GM18870 (cell line): ENCODE measurements at regions not wholly inside any gene's neighbourhood (a gene's known extent, or its start where the extent isn't known, plus 50 kb on each side); places are given as distances from the start of the nearest gene placed in this dataset.

Experiments
- ATAC-seq: cut with Tn5 transposase; IDR thresholded peaks from one replicate; pipeline ENCODE4 v1.9.1; 2021; ENCODE audit warnings: moderate library complexity; ENCODE audit not compliant: unreplicated experiment

DNA sequence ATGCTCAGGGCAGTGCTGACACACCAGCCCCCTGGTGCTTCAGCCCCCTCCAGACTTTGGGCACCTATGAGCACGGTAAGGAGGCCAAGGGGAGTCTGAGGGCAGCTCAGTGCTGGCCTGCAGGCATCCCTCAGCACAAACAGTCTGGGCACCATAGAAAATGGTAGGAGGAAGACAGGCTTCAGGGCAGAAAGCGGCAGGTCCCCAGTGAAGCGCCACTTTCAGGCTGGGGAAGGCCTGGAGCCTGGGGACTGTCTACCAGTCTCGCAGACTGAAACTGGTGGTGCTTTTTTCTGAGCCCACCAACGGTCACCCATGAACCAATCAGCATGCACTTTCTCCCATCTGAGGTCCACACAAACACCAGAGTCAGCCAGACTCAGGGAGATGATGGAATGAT is 1074.7 kb downstream of the PCDH18 start:
- ATAC-seq, result no peak

DNA sequence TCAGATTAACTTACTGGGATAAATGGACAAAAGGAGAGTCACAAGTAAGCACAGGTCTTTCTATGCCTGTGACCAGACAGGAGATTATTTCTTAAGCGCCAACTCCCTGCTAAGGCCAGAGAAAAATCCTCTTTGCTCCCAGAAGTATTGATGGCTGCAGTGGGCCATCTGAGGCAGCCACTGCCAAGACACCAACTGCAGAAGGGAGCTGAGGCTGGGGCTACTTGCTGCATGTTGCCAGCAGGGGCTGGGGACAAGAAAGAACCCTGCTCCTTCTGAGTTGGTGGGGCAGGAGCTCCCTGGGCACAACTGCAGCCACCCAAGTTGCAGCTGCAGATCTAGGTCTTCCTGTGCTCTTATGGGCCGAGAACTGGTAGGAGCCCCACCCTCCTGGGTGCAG is 1075.3 kb downstream of the PCDH18 start:
- ATAC-seq, result no peak

DNA sequence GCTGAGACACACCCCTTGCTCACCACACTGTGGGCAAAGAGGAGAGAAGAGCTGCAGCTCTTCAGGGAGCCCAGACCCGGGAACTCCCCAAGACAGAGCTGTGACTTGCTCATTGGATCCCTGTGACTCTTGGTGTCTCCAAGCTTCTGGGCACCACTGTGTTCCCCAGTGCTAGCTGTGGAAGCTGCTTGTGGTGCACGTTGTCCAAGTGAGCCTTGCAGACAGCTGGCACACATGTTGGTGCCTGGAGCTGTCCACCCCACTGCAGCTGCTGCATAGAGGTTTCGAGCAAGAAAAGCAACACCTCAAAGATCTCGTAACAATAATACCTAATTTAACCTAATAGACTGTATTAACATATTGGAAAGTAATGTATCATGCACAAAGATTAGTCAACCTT is 1089.3 kb downstream of the PCDH18 start:
- ATAC-seq, result no peak

DNA sequence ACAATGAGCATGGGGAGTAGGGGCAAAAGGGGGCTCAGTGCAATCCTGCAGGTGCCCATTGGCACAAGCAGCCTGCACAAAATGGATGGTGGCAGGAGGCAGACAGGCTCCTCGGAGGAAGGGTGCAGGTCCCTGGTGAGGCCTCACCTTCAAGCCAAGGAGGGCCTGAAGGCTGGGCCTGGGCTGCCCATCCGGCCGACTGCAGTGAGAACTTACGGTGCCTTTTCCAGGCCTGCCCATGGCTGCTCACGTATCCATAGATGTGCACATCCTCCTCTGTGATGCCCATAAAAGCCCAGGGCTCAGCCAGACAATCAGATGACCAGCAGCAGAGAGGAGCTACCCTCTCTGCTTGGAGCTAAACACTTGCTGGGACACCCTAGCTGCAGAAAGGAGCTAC is 1089.8 kb downstream of the PCDH18 start:
- no peak for ATAC-seq

DNA sequence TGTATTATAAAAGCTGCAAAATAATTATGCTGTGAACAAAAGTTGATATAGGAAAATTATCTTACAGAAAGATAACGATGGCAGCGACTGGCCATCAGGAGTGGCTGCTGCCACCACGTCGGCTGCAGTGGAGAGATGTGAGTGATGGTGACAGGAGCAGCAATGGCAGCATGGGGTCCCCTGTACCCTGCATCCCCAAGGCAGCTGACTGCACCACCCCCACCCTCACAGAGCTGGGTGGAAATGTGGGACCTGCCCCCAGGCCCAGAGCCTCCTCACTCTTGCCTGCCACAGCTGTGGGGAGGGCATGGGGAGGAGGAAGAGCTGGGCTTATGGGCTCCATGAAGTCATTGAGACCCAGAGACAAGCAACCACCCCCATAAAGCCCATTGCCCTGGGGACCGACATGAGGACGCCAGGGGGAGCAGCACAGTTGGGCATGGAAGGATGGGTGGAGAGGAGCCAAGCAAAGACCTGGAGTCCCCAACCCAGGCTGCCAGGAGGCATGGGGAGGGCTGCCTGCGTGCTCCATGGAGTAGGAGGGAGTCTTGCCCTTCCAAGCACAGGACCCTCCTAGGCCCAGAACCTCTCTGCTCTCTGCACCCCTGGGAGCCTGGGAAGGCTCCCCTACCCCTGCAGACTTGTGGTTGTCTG is 1090.5 kb downstream of the PCDH18 start:
- no peak for ATAC-seq

DNA sequence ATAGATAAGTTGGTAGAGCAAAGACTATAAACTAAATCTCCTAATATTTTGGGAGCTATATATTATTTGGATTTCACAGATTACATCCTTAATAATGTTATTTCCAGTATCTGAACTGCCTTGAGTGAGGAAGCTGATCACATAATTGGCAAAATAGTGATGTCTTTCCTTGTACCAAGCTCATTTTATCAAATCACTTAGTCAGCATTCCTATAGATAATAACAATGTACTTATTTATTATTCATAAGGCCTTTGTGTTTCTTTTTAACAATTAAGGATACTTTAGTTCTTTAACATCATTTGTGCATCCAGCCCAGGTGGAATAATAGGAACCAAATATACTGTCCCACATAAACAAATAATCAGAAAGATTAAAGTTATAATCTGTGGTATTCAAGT is 1093.6 kb downstream of the PCDH18 start:
- no peak for ATAC-seq

DNA sequence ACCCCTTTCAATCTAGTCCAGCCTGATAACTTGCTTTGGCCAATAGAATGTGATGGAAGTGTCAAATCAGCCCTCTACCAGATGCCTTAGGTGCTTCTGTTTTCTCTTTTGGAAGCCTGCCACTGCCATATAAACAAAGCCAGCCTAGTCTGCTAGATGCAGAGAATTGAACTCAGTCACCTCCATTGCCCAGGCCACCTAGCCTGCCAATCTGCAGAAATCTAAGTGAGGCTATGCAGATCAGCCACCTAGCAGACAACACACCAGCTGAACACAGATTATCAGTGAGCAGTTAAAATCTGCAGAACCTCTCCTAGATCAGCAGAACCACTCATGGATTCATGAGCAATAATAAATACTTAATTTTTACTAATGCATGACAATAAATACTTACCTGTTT is 1108.2 kb downstream of the PCDH18 start:
- ATAC-seq, result no peak

DNA sequence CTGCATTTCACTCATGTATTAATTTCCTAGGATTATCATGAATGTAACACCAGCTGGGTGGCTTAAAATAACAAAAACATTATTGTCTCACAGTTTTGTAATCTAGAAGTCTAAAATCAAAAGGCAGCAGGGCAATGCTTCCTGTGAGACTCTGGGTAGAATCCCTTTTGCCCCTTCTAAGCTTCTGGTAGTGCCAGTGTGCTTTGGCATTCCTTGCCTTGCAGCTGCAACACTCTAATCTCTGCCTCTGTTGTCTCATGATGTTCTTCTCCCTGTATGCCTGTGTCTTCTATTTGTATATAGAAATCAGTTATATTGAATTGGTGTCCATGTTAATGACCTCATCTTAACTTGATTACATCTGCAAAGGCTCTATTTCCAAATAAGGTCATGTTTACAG is 1117.3 kb downstream of the PCDH18 start:
- no peak for ATAC-seq

DNA sequence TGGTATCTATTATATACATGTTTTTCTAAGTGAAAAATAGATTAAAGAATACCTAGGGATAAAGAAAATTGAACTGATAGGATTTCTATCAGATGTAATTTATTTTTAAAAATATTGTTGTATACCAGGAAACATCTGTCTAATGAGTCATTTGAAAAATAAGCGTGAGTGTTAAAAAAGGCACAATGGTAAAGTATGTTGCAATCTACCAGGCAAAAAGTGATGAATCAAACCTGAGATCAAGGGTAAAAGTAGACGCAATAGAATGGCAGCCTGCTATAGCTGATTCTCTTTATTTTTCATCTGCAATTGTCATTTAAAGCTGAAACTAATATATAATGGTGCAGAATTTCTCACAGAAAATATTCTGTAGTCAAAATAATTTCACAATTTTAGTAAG is 1119.6 kb downstream of the PCDH18 start:
- ATAC-seq, result no peak

DNA sequence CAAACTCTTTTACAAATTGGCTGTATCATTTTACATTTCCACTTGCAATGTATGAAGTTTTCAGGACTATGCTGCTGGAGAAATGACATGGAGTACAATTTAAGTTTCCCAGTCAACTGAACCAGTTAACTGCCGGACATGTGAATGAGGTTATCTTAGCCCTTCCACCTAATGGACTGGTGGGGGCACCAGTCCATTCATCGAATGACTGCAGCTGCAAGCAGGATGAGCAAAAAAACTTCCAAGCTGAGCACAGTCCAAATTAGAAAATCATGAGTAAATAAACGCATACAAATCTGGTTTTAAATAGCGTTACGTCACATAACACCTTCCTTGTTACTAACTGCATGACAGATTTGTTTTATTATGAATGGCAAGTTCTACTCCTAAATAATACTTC is 1131.5 kb downstream of the PCDH18 start:
- ATAC-seq, result no peak

DNA sequence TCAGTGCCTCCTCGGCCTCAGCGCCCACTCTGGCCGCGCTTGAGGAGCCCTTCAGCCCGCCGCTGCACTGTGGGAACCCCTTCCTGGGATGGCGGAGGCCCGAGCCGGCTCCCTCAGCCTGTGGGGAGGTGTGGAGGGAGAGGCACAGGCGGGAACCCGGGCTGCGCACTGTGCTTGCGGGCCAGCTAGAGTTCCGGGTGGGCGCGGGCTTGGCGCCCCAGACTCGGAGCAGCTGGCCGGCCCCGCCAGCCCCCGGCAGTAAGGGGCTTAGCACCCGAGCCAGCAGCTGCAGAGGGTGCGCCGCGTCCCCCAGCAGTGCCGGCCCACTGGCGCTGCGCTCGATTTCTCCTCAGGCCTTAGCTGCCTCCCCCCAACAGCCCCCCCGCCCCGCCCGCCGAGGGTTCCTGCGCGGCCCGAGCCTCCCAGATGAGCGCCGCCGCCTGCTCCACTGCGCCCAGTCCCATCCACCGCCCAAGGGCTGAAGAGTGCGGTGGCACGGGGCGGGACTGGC is 1137.0 kb downstream of the PCDH18 start:
- ATAC-seq, result no peak

DNA sequence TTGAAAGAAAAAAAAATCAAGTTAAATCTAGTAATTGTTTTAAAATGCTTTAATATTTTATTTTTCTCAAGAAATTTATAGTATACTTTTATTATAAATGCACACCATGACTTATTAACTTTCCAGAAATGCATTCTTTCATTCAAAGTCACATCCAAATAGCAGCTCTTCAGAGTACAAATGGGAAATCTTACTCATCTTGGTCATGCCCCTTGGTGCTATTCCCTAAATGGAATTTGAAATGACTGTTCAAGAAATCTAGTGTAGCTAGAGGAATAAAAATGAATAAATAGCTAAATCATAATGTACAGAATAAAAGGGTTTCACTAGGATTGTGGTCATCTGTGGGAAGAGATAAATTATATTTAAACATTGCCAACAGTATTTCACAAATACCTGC is 1139.7 kb downstream of the PCDH18 start:
- no peak for ATAC-seq

DNA sequence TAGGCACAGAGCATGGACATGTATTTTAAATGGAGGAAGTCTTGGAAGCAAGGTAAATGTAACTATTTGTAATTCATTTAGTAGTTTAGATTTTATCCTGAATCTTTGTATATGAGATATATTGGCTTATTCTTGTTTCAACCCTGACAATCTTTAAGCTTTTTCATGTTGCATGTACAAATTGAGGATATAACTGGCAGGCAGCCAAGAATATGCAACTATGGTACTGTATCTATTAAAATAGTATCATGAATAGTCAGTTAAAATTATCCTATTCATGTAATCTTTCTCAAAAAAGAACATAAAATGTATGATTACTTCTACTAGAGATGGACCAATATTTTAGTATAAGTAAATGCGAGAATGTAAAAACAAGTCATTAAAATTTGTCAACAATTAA is 1141.5 kb downstream of the PCDH18 start:
- no peak for ATAC-seq

DNA sequence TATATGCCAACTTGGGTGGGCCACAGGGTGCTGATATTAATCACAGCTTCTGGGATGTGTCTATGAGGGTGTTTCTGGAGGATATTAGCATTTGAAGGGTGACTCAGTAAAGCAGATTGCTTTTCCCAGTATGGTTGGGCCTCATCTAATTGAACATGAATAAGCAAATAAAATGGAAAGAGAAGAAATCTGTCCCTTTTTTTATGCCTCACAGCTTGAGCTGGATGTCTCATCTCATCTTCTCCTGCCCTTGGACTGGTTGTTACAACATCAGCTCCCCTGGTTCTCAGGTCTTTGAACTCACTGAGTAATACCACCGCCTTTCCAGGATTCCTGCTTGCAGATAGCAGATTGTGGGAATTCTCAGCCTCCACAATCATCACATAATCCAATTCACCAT is 1149.2 kb downstream of the PCDH18 start:
- no peak for ATAC-seq

DNA sequence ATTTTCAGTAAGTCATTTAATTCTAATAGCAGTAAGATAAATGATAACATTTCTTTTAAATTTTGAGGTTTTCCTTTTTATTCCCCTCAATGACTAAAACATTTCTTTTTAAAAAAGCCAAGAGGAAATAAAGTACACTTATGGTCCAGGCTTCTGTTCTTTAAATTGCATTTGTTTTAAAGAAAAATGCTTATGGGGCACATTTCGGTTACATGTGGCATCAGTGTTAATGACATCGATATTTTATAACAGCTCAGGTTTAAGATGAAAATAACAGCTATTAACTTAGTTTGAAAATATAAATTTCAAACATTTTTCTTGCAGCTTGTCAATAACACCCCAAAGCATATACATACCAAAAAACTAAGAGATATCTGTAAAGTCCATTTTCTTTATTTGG is 1161.1 kb downstream of the PCDH18 start:
- ATAC-seq, result no peak

DNA sequence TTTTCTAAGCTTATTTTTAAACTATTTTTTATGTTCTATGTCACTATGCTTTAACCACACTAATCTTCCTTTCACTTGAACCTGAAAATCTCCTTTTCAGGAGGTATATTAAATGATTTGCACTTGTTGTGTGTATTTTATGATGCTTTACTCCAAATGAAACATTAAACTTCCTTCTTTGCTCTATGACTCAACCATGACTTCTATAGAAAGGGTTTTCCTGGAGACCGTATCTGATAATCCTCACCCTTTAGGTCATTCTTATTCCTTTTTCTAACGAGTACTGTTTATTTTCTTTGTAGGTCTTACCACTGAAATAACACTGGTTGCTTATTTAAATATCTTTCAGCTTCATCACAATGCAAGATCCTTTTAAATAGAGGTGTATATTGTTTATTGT is 1163.2 kb downstream of the PCDH18 start:
- no peak for ATAC-seq

DNA sequence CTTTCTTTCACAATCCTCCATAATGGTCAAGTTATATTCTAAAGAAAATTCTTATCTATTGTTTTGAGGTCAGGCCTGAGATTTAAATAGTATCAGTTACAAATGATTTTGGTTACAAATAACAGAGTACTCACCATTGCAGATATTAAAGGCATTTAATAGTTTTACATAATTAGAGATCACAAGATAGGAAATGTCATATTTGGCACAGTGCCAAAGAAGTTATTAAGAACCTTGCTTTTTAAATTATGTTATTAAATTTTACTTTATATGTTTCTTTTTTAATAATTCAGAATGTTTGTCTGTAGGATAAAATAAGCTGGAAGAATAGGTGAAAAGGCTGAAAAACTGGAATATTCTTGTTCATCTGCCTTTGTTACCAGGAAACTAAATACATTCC is 1174.7 kb downstream of the PCDH18 start:
- ATAC-seq, result no peak

DNA sequence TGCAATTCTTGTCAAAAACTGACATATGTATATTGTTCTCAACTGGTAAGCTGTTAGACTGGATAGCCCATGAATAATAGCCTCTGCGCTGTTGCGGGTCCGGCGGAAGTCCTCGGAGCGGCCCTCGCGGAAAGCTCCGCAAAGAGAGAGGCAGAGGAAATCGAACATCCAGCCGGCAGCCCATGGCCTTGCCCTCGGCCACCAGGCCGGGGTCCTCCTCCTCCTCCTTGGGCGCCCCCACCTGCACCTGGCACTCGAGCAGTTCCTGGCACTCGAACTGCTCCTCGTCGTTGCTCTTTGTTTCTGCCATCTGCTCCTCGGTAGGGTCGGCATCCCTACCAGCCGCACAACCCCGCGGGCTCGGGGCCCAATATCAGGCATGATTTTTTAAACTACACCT is 1176.3 kb downstream of the PCDH18 start:
- no peak for ATAC-seq

DNA sequence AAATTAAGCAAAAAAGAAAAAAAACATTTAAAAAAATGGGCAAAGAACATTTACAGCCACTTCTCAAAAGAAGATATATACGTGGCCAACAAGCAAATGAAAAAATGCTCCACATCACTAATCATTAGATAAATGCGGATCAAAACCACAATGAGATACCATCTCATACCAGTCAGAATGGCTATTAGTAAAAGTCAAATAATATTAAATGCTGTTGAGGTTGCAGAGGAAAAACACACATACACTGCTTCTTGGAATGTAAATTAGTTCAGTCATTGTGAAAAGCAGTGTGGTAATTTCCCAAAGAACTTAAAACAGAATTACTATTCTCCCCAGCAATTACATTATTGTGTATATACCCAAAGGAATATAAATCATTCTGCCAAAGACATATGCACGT is 1189.0 kb downstream of the PCDH18 start:
- no peak for ATAC-seq

DNA sequence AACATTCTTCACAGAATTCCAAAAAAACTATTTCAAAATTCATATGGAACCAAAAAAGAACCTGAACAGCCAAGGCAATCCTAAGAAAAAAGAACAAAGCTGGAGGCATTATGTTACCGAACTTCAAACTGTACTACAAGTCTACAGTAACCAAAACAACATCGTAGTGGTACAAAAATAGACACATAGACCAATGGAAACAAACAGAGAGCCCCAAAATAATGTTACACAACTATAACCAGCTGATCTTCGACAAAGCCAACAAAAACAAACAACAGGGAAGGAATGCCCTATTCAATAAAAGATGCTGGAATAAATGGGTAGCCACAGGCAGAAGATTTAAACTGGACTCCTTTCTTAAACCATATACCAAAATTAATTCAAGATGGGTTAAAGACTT is 1189.6 kb downstream of the PCDH18 start:
- no peak for ATAC-seq

DNA sequence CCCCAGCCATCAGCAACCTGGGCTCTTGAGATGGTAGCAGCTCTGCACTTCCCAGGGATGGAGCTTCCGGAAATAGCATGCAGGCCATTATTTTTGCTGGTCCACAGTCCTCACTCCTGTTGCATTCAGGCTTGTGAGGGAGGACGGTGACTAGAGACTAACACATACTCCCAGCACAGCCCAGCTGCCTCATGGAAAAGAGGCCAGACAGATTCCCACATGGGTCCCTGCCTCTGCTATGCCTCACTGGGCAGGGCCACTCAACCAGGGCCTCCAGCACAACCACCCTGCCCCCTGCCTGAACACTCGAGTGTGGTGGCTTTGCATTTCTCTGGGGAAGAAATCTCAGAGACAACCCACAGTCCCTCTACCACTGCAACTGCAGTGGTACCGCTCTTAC is 1195.1 kb downstream of the PCDH18 start:
- ATAC-seq, result no peak

DNA sequence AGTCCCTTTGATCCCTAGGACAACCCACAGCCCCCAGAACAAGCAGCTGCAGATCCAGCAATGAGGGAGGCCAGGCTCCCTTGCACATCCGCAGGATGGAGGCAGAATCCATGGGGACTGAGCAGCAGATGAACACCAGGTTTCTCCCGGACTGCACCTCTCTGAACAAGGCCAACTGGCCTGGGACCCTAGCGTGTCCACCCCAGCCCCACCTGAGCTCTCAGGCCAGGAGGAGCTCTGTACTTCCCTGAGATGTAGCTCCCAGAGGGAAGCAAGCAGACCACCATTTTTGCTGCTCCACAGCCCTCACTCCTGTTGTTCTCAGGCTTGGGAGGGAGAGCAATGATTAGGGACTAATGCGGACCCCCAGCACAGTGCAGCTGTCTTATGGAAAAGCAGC is 1195.8 kb downstream of the PCDH18 start:
- no peak for ATAC-seq

DNA sequence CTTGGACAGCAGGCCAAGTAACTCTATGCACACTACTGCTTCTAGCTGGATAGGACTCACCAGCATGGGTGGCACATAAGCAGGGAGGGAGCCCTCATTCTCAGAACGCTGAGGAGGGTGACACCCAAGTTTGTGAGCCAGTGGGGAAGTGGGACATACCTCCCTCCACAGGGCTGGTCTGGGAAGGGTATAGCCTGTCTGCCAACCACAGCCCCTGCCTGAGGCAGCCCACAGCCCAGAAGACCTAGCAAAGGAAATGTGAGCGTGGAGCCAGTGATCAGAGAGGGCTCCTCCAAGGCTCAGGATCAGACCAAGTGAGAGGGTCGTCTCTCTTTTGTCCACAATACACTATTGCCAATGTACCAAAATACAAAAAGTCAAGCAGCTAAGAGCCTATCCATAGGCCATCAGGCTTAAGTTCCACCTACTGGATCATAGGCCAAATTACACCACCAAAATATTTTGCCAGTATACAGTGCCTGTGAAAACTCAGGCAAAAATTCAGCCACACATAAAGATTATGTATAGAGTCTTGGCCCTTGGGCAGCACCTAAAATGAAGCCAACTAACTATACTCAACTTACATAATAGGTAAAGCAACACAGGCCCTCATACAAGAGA is 1203.1 kb downstream of the PCDH18 start:
- no peak for ATAC-seq
